Transverse colon (tissue), 4 donors: ENCODE measurements at regions not wholly inside any gene's neighbourhood (a gene's known extent, or its start where the extent isn't known, plus 50 kb on each side); places are given as distances from the start of the nearest gene placed in this dataset.

Experiments used
- EP300 ChIP-seq: sonication (generic); formaldehyde crosslinking; IDR thresholded peaks from one replicate; pipeline ENCODE4 v1.6.1; 2017; ENCODE audit warnings: antibody characterized with exemption, low read depth
- POLR2A ChIP-seq: fragments of 450-650 bp; IDR thresholded peaks from one replicate; pipeline ENCODE4 v1.6.1; 2016; ENCODE audit warnings: antibody characterized with exemption, mild to moderate bottlenecking, moderate library complexity
- POLR2AphosphoS5 ChIP-seq, 3 donors: sonication (generic); formaldehyde crosslinking; IDR thresholded peaks; one replicate each; pipeline ENCODE4 v1.6.1; 2016; ENCODE audit warnings: antibody characterized with exemption in 3 of 3
- TF ChIP-seq, protein P1 (sequence below), 5 experiments: fragments of 200-600 bp in 3 of 5; fragments of 450-650 bp in 2 of 5; sonication (generic) in 3 of 5; IDR thresholded peaks; 1 replicate in 2 of 5; 2 replicates in 3 of 5; pipeline ENCODE4 v1.5.1; 2016 to 2017; ENCODE audit warnings: antibody characterized with exemption in 5 of 5, inconsistent platforms in 3 of 5, mild to moderate bottlenecking in 2 of 5, moderate library complexity in 1 of 5

DNA sequence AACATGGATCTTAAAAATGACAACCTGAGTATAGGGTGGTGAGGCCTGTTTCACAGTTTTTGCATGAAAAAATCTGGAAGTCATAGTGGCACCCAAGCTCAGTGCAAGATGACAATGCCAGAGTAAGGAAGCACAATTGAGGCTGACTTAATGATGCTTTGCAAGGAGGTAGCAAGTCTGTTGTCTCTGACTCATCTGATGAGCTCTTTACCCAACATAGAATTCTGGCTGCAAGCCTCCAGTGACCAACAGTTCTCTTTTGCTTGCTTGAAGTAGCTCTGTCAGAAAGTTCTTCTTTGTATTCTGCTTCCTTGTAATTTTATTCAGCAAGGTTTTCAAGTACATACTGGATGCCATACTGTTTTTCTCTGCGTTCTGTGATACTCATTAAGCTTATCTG is 117.1 kb downstream of the FOXD2 start:
- TF ChIP-seq POLR2A (no peak), POLR2AphosphoS5 (IDR thresholded peaks at IDR 0.05) (no peak), EP300 (no peak)
- TF ChIP-seq, protein P1, sequence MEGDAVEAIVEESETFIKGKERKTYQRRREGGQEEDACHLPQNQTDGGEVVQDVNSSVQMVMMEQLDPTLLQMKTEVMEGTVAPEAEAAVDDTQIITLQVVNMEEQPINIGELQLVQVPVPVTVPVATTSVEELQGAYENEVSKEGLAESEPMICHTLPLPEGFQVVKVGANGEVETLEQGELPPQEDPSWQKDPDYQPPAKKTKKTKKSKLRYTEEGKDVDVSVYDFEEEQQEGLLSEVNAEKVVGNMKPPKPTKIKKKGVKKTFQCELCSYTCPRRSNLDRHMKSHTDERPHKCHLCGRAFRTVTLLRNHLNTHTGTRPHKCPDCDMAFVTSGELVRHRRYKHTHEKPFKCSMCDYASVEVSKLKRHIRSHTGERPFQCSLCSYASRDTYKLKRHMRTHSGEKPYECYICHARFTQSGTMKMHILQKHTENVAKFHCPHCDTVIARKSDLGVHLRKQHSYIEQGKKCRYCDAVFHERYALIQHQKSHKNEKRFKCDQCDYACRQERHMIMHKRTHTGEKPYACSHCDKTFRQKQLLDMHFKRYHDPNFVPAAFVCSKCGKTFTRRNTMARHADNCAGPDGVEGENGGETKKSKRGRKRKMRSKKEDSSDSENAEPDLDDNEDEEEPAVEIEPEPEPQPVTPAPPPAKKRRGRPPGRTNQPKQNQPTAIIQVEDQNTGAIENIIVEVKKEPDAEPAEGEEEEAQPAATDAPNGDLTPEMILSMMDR (IDR thresholded peaks at IDR 0.05), result no peak
